DMS 273 (cell line): ENCODE measurements at regions not wholly inside any gene's neighbourhood (a gene's known extent, or its start where the extent isn't known, plus 50 kb on each side); places are given as distances from the start of the nearest gene placed in this dataset.
"Not testable (repeated sequence)": the region's sequence is repeated elsewhere in the genome, so short reads cannot be mapped to it uniquely, and the experiment has no call there.

ENCODE experiments used
- DNase-seq: peaks from one replicate; lab custom pipeline; 2025; ENCODE audit not compliant: unreplicated experiment; lab: John Stamatoyannopoulos, UW

DNA sequence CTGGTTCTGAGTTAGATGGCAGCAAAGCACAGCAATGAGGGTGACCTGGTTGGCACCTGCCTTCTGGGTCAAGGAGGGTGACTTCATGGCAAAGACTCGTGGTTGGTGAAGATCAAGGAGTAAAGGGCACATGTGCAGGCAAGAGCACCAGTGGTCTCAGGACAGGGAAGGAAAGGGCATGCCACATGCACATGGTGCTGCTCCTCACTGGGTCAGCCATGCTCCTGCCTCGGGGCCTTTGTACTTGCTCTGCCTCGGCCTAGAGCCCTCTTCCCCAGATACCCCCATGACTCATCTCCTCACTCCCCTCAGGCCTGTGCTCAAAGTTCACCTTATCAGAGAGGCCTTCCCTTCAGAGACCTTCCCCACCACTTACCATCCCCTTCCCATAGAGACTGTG lies 106.7 kb upstream of the KDM7A start:
- DNase-seq: no peak

DNA sequence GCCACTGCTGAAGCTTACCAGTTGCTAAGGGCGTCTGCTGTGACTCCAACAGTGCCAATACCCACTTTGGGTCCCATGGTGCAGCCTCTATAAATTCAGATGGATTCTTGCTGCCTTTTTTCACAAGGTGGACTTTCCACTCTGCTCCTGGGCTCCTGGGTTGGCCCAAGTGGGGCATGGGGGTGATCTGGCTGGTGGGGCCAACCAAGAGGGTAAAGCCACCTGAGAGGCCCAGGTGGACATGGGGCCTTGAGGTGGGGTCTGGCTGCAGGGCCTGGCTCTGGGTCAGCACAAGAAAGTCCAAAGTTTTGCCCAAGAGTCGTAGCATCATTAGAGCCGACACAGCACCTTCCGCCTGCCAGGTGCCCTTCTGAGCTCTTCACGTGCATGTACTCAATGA lies 105.2 kb upstream of the KDM7A start:
- no peak for DNase-seq

DNA sequence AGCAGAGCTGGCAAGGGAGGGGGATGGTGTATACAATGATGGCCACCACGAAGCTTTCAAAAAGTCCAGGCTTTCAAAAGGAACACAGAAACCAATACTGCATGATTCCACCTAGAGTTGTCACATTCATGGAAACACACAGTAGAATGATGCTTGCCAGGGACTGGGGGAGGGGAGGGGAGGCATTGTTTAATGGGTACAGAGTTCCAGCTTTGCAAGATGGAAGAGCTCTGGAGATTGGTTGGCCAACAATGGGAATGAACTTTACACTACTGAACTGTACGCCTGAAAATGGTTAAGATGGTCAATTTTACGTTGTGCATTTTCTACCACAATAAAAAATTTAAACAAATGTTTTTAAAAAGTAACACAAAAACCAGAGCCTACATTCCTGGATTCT lies 104.5 kb upstream of the KDM7A start:
- DNase-seq: no peak

DNA sequence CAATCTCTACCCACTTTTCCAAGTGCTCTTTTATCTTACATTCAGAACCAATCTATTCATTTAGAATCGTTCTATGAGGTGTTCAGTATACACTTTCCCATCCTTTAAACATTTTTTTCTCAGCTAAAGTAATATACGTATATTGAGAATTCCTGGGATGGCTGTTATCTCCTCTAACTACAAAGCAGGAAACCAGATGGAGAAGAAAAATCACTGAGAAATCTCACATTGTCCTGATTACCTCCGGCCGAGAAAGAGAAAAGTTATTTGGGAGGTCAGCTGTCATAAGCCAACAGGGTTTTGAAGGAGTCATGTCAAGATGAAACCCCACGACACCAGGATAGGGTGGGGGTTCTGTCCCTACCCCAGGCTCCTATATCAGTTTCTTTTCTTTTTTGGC lies 99.2 kb upstream of the KDM7A start:
- no peak for DNase-seq

DNA sequence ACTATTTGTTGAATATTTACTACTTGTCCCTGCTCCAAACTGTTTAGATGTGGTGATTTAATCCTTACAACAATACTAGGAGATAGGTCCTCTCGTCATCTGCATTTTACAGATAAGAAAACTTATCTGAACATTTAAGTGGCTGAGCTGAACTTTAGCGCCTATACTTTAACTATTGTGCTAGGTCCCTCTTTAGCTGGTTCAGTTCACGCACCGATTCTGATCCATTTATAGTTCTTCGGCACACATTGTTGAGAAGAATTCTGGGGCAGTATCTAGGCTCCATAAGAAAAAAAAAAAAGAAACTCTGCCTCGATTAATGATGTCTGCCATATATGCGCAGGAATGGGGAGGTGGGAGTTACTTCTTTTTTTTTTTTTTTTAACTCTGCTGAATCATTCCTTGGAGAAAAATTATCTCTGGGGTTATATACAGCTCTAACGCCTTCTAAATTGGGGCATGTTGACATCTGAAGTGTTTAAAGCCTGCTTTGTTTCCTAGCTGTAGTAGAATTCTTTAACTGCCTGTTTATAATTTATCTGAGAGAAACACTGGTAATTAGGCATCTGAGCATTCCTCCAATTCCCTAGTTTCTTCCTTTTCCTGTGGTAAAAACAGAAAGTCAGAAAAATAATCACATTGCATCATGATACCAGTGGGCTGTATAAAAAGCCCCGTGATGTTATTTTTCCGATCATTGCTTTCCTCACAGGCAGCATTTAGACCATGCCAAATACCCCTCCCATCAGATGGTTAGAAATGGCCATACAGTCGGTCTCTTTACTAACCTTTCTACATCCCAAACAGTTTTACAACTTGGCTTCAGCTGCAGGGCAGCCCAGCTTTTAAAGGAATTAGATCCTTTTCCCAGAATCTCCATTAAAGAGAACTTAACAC lies 98.5 kb upstream of the KDM7A start:
- no peak for DNase-seq

DNA sequence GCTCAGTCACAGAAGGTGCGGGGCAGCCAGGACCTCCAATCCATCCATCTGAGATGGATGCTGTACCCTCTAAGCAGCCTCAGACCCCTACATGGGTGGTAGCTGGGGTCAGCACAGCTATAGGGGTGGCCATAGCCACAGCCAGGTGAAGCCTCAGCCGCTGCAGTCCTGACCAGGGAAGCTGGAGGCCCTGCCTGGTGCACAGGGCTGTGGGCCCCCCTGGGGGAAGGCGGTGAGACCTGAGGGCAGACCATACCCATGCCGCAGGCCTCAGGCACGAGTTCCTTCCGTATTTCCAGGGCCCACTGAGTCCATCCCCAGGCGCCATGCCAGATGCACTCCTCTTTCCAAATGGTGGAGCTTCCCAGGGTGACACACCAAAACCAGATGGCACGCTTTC lies 96.6 kb upstream of the KDM7A start:
- DNase-seq: peak; percentile 21

DNA sequence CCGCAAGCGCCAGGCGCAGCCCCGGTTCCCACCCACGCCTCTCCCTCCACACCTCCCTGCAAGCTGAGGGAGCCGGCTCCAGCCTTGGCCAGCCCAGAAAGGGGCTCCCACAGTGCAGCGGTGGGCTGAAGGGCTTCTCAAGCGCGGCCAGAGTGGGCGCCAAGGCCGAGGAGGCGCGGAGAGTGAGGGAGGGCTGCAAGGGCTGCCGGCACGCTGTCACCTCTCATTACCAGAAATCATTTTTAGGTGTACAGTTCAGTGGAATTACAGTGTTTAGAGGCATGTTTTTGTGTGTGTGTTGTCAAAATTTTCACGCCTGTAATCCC lies 94.8 kb upstream of the KDM7A start:
- DNase-seq: not testable (repeated sequence)

DNA sequence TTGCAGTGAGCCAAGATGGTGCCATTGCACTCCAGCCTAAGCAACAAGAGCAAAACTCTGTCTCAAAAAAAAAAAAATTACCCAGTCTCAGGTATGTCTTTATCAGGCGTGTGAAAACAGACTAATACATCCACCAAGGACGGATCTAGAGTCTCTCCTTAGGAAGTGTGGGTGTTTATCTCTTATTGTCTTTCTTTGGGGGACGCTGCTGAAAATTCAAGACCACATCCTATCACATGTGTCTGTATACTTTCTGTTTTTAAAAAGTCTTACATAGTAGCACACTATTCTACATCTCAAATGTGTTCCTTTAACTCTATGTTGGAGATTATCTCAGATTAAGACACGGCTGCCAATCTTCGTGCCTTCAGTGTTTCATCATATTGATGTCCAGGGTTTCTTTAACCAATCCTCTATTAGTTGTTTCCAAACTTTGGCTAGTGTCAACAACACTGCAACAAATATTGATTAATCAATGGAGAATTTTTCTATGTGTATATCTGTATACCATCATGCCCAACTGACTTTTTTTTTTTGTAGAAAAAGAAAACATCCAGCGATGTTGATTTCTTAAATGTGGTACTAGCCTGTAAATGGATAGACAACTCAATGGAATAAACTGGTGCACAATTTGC lies 92.3 kb upstream of the KDM7A start:
- DNase-seq: no peak

DNA sequence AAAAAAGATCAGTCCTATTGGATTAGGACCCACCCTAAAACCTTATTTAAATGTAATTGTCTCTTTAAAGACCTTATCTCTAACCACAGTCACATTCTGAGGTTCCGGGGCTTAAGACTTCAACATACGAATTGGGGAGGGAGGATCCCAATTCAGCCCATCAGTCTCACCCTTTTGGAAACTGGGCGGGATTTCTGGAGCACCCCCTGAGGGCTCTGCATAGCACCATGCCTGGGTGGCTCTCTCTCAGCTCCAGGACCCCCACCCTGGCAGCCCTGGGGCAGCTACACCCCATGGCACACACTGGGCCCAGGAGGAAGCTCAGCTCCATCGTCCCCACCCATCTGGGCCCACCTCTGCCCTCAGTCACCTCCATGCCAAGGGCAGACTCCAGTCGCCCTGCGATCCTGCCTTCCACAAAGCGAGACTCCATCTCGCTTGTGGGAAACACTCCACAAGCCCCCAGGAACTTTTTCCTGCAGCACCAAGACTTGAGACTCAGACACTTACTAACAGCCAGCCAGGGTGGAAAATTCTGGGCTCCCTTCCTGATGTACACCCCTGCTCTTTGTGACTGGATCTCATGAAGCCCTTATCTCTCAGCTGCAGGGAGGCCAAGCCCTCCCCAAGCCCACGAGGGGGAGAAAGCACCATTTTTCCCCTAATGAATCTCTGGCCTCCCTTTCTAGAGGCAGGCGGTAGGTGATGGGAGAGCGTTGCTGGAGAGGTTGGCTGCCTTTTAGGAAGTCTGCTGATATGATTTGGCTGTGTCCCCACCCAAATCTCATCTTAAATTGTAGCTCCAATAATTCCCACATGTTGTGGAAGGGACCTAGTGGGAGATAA lies 90.8 kb upstream of the KDM7A start:
- DNase-seq: no peak

DNA sequence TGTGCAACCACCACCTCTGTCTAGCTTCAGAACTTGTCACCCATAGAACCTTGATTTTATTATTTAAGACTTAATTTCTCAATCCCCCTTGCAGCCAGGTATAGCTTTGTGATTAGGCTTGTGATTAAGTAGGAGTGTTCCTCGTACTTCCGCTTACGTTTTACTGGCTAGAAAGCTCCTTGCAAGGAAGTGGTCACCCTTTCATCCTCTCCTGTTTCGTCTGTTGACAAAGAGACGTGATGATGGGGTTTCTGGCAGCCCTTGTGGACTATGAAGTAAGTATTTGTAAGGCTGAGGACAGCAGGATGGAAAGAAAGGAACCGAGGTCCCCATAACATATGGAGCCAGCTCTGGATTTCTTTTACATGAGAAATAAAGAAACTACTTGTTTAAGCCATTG lies 86.5 kb upstream of the KDM7A start:
- DNase-seq: no peak

DNA sequence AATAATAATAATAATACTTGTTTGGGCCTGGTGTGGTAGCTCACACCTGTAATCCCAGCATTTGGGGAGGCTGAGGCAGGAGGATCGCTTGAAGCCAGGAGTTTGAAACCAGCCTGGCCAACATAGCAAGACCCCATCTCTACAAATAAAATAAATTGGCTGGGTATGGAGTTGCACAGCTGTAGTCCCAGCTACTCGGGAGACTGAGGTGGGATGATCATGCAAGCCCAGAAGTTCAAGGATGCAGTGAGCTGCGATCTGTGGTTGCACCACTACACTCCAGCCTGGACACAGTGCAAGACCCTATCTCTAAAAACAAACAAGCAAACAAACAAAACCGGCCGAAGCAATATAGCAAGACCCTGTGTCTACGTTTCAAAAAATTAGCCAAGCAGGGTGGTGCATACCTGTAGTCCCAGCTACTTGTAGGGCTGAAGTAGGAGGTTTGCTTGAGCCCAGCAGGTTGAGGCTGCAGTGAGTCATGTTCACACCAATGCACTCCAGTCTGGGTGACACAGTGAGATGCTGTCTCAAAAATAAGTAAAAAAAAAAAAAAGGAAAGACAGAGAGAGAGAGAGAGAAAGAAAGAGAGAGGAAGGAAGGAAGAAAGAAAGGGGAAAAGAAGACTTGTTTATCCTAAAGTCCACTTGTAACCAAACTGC lies 85.6 kb upstream of the KDM7A start:
- no peak for DNase-seq

DNA sequence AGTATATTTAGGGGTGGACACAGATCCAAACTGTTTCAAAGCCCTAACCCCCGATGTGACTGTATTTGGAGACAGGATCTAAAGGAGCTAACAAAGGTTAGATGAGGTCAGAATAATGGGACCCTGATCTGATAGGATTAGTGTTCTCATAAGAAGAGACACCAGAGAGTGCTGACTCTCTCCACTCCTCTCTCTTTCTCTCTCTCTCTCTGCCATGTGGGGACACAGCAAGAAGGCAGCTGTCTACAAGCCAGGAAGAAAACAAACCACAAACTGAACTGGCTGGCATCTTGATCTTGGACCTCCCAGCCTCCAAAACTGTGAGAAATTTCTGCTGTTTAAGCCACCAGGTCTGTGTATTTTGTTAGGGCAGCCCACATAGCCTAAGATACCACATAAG lies 84.7 kb upstream of the KDM7A start:
- DNase-seq: peak; percentile 23

DNA sequence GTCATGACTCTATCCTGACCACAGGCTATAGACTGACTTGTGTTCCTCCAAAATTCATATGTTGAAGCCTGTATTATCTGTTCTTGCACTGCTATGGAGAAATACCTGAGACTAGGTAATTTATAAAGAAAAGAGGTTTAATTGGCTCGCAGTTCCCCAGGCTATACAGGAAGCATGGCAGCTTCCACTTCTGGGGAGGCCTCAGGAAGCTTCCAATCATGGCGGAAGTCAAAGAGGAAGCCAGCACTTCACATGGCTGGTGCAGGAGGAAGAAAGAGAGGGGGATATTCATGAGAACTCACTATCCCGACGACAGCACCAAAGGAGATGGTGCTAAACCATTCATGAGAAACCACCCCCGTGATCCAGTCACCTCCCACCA lies 84.3 kb upstream of the KDM7A start:
- DNase-seq: no peak

DNA sequence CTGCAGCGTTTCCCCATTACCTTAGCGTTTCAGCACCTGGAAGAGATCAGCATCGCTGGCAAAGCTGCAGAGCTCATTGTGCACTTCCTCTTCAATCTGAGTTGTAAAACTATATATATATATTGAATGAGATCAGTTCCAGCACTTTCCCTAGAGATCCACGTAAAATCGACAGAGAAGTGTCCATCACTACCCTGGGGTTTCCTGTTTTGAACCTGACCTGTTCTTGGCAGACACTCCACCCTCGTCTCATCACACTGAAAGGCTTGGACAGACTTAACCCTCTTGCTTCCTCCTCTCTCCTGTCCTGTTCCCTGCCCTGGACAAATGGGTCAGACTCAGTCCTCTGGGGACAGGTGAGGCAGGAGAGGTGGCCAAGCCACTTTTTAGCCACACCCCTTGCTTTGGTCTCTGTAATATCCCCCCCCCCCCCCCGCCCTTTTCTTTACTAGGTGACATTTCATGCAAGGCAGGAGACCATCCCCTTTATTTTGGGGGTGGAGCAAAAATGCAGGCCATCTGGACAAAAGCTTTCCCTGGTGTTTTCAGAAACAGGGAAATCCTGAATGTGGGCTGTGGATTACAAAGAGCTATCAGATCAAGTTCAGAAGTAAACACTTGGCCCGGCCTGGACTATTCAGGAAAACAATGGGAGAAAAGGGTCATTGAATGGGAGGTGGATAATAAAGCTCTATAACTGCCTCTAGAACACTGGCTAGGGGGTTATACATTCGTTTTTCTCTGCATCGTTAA lies 83.7 kb upstream of the KDM7A start:
- peak; percentile 45 for DNase-seq

DNA sequence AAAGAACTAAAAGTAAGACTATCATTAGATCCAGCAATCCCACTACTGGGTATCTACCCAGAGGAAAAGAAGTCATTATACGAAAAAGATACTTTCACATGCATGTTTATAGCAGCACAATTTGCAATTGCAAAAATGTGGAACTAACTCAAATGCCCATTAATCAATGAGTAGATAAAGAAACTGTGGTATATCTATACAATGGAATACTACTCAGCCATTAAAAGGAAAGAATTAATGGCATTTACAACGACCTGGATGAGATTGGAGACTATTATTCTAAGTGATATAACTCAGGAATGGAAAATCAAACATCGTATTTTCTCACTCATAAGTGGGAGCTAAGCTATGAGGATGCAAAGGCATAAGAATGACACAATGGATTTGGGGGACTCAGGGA lies 80.5 kb upstream of the KDM7A start:
- DNase-seq: not testable (repeated sequence)

DNA sequence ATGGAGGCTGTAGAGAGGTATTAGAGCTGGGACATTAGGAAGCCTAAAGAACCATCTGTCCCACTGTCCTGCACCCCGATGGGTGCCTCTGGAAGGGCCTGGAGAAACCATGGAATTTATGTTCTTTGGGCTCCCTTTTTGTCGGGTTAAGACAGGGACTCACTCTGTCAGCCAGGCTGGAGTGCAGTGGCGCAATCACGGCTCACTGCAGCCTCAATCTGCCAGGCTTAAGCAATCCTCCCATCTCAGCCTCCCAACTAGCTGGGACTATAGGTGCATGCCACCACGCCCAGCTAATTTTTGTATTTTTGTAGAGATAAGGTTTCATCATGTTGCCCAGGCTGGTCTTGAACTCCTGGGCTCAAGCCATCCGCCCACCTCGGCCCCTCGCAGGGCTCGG lies 78.2 kb upstream of the KDM7A start:
- DNase-seq: not testable (repeated sequence)

DNA sequence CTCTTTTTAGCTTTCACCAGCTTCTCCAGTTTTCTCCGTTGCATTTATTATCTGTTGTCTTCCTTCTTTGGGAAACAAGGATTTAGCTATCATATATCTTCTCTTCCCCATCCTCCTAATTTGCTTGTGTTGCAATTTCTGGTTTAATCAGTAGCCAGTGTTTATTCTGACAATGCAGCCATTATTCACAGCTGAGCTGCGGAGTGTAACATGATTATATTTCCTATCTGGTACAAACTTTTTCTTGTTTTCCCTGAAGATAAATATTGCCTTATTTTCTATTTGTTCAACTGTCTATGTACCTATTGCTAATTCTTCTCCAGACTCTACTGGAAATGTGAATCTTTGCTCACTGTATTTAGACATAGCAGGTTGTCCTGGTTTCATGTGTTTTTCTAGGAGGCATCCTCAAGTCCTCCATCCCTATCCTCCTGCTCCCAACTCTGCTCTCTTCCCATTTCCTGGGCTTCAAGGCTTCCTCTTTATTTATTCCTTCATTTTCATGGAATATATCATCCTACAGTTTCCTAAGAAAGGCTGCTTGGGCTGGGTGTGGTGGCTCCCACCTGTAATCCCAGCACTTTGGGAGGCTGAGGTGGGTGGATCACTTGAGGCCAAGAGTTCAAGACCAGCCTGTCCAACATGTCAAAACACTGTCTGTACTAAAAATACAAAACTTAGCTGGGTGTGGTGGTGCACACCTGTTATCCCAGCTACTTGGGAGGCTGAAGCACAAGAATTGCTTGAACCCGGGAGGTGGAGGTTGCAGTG lies 72.4 kb upstream of the KDM7A start:
- no peak for DNase-seq

DNA sequence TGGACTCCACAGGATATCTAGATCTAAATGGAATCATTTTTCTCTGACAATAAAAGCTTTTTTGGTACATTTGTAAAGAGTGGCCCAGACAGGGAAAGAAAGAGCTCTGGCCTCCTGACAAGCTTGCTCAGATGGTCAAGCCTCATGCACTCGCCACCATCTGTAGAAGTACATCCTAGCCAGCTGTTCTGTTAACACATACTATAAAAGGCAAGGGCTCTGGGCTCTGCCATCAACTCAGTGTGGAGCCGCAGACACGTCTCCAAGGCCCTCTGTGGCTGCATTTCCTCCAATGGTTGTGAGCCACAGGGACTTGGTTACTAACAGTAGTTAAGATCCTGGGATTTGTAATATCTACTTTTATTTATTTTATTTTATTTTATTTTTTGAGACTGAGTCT lies 70.8 kb upstream of the KDM7A start:
- DNase-seq: peak; percentile 92

DNA sequence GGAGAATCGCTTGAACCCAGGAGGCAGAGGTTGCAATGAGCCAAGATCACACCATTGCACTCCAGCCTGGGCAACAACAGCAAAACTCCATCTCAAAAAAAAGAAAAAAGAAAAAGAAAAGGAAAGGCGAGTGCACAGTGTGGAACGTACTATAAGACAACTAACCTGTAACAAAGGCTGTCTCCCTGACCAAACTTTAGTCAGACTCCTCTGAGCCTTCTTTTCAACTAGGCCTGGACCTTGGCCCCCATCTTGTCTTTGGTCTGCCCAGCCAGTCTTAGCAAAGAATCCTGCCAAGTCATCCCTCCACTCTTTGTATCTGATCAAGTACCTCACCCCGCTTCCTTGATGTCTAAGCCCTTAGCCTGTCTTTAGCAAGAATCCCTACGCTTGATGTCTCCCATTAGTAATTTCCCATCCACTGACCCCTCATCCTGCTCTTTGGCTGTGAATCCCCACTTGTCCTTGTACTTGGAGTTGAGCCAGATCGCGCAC lies 68.9 kb upstream of the KDM7A start:
- no peak for DNase-seq
